ENCODE measurements at regions not wholly inside any gene's neighbourhood (a gene's known extent, or its start where the extent isn't known, plus 50 kb on each side); places are given as distances from the start of the nearest gene placed in this dataset.
A peak's percentile ranks its signal among the peaks of the same experiment; 100 is the strongest.

DNA sequence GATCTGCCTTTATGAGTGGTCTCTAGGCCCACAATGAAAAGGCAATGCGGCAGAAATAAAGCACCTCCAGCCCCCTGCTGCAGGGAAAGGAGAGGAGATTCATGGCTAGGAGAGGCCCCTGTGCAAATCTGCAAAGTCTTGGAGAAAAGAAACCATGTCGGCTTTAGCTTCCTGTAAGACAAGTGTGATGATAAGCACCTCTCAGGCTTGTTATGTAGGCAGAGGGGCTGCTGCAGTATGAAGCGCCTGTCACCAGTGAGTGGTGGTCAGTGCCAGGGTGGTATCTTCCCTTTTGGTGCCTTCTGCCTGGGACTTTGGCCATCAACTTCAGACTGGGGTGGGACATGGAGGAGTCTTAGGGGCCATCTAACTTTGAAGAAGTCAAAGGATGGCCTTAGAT, 59.2 kb upstream of the ARHGEF3 start:
- DNase-seq, result no peak
- intact Hi-C loops (cut with DNase I), result no loop called here

DNA sequence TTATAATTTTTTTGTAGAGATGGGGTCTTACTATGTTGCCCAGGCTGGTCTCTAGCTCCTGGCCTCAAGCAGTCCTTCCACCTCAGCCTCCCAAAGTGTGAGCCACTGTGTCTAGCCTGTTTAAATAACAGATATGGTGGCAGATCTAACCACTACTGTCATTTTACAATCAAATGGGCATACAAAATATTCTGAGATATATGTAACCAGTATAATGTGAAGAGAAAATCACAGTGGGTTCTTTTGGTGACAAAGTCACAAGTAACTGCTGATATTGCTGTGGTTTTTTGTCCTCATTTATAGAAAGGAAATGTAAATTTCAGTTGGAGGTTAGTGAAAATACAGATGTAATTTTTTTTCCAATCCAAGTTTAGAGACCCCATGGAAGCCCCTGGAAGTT, 58.6 kb upstream of the ARHGEF3 start:
- intact Hi-C loops (cut with DNase I), result no loop called here
- no peak for ATAC-seq
- DNase-seq, result no peak

More for the DNA sequence above, 59.2 kb upstream of the ARHGEF3 start:
- ATAC-seq, result no peak

DNA sequence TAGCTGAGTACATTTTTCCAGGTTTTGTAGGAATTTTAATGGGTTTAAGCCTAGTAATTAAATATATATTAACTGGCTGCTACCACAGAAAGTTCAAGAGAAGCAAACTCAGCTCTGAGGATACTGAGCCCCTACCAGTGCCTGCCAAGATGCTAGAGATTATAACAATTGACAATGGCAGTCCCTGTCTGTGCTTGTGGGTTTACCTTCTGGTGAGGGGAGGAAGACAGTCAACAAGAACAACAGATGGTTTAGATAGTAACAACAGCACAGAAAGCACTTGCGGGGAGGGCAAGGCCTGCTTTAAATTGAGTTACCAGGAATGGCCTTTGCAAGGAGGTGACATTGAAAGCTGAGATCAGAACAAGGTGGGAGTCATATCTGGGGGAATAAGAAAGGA, 56.6 kb upstream of the ARHGEF3 start:
- DNase-seq (no peak), ATAC-seq (no peak)
- intact Hi-C loops (cut with DNase I), result loop anchor here in 1 of 2 donors (5.0 kb wide), 1 partner anchor 129 kb away; no protein-coding TSS in a partner anchor

DNA sequence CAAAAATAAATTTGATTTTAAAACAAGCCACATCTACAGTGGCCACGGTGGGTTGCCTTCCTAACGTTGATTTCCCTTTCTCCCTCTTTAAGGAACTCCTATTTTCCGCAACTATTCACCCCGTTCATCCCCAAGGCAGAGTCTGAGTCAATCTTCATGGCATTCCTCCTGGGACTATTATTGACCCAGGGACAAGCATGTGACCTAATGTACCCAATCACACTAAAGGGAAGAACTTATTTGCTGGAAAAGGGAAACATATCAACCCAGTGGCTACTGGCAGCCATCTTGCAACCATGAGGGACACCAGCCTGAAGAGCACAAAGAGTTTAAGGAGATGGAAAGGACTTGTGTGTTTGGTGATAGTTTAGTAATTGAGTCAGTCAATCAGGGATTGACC, 55.4 kb upstream of the ARHGEF3 start:
- no peak for DNase-seq
- intact Hi-C loops (cut with DNase I), result loop anchor here in 1 of 2 donors (5.0 kb wide), 1 partner anchor 130 kb away; no protein-coding TSS in a partner anchor
- no peak for ATAC-seq

DNA sequence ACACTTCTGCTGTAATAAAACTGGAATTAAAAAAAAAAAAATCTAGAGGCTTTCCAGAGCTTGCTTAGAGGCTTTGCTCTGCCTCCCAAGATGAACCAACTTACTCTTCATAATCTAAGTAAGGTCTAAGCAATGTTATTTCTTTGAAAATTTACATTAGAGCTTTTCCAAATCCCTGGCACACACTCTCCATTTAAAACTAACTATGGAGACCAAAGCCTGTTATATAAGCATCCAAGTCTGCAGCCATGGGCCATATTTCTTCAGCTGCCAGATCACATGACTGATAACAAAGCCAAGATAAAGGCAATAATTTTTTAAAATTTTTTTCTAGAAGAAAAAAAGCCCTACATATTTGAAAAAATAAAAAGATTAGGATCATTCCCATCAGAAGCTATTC, 55.0 kb upstream of the ARHGEF3 start:
- ATAC-seq (peak in 1 of 2 donors; percentile 43), DNase-seq (no peak)
- intact Hi-C loops (cut with DNase I), result loop anchor here in 1 of 2 donors (5.0 kb wide), 1 partner anchor 131 kb away; no protein-coding TSS in a partner anchor

DNA sequence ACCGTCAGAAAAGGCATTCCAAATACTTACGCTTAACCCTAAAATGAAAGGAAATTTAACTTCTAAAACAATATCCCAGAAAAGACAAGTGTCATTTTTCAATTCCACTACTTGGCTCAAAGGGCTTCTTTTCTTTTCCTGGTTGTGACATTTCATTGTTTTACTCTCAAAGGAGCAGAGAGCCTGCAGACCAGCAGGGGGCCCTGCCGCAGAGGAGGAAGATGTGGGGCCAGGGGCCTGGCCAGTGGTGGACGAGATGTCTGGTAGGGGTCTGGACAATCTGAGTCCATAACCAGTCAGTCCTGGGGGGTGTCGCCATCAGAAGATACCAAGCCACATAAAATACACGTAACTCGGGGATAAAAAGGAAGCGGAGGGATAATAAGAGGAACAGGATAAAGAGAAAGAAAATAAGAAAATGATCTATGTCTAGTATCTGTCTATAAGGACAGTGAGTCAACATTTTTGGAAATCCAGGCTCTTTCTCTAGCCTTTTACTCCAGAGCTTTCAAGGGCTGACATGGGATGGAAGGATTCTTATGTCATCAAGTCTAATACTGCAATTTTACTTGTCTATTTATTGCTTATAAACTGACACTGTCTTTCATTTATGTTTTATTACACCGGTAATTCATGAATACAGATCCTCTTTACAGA, 54.2 kb upstream of the ARHGEF3 start:
- ATAC-seq (peak; percentile 25 to 50), DNase-seq (peak; percentile 43)
- intact Hi-C loops (cut with DNase I), result loop anchor here in 1 of 2 donors (5.0 kb wide), 1 partner anchor 131 kb away; no protein-coding TSS in a partner anchor

DNA sequence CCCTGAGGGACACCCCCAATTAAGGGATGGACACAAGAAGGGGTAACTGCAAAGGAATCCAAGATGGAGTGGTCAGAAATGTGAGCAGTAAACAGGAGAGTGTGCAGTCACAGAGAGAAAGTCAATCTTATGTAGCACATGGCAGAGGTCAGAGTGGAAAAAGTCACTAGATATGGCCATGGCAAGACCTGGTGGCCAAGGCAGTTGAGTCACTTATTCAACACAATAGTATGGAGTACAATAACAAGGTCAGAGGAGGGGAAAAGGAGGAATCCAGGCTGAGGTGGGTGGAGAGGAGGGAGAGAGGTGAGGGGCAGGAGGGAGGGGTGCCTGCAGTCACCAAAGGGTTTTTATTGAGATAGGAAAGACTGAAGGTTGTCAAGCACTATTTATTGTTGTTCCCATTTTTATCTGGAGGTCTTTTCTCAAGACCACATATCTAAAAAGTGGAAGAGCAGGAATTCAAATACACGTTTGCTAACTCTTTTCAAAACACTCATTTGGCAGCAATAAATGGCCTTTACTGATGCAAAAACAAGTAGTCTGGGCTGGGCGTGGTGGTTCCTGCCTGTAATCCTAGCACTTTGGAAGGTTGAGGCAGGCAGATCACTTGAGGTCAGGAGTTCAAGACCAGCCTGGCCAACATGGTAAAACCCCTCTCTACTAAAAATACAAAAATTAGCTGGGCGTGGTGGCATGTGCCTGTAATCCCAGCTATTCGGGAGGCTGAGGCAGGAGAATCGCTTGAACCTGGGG, 53.3 kb upstream of the ARHGEF3 start:
- DNase-seq (no peak), ATAC-seq (peak in 1 of 2 donors; percentile 45)
- intact Hi-C loops (cut with DNase I), result loop anchor here in 1 of 2 donors (5.0 kb wide), 1 partner anchor 132 kb away; no protein-coding TSS in a partner anchor

DNA sequence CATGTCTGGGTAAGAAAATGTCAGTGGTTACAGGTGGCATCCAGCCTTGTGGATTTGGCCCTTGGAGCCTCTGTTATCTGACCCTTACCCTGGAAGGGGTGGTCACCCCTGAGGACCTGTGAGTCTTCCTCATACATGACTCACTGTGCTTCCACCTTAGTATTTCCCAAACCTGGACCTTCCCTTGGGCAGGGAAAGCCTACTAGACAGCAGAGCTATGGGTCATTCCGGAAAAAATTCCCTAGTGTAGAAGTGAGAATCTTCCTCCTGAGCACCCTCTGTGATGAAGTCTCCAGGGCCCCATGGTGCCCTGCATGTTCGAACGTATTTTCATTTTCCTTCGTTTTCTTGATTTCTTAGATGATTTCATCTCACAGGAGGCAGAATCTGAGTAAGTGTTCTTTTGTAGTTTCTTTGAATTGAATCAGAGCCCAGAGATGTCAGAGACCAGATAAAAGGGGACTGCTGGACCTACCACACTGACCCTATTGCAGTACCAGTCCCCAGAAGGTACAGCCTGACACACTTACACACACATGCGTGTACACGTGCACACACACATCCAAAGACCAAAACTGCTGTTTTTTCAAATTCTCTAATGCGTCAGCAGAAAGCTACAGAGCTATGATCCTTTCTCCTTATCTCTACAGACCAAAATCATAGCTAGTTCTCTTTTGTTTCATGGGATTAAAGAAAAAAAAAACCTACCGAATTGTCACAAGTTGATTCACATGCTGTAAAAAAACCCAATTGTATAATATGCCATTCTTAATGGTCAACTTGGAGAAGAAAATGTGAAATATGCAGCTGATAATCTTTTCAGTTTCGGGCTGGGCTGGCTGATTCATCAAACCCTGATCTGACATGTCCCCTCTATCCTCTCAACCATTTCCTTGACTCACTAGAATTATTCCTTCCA, 50.5 kb upstream of the ARHGEF3 start:
- intact Hi-C loops (cut with DNase I), result no loop called here
- no peak for DNase-seq
- ATAC-seq, result peak; percentile 12 to 43
